HG03060 (cell line): ENCODE measurements at regions not wholly inside any gene's neighbourhood (a gene's known extent, or its start where the extent isn't known, plus 50 kb on each side); places are given as distances from the start of the nearest gene placed in this dataset.
"Not testable (repeated sequence)": the region's sequence is repeated elsewhere in the genome, so short reads cannot be mapped to it uniquely, and the experiment has no call there.

ENCODE experiments used
- ATAC-seq: cut with Tn5 transposase; IDR thresholded peaks from one replicate; pipeline ENCODE4 v1.9.1; 2021; ENCODE audit warnings: low read depth, moderate number of reproducible peaks; ENCODE audit not compliant: unreplicated experiment

- no peak for ATAC-seq
These were observed 81.8 kb upstream of the MAP3K1 start for GRCh38 chr5:56733580-56733979.

GRCh38 chr5:56732121-56732520 is 83.2 kb upstream of the MAP3K1 start:
- no peak for ATAC-seq

GRCh38 chr5:56731473-56731872 is 83.9 kb upstream of the MAP3K1 start:
- not testable (repeated sequence) for ATAC-seq

- no peak for ATAC-seq
These were observed 85.9 kb upstream of the MAP3K1 start for GRCh38 chr5:56729488-56729887.

GRCh38 chr5:56725711-56726411 is 89.5 kb upstream of the MAP3K1 start:
- ATAC-seq, result no peak

- ATAC-seq, result not testable (repeated sequence)
These were observed 90.5 kb upstream of the MAP3K1 start for GRCh38 chr5:56724857-56725256.

- no peak for ATAC-seq
These were observed 93.0 kb upstream of the MAP3K1 start for GRCh38 chr5:56722317-56722716.

- ATAC-seq, result no peak
These were observed 97.9 kb upstream of the MAP3K1 start for GRCh38 chr5:56717253-56717987.

GRCh38 chr5:56715986-56716385 is 99.4 kb upstream of the MAP3K1 start:
- no peak for ATAC-seq

GRCh38 chr5:56712895-56713591 is 102.3 kb upstream of the MAP3K1 start:
- ATAC-seq, result no peak

- no peak for ATAC-seq
These were observed 104.3 kb upstream of the MAP3K1 start for GRCh38 chr5:56710826-56711590.

- ATAC-seq, result no peak
These were observed 108.8 kb upstream of the MAP3K1 start for GRCh38 chr5:56706504-56706903.

- no peak for ATAC-seq
These were observed 110.1 kb upstream of the MAP3K1 start for GRCh38 chr5:56705217-56705616.

GRCh38 chr5:56703952-56704351 is 111.4 kb upstream of the MAP3K1 start:
- no peak for ATAC-seq

GRCh38 chr5:56700711-56701110 is 114.6 kb upstream of the MAP3K1 start:
- ATAC-seq, result no peak

- ATAC-seq, result no peak
These were observed 115.8 kb upstream of the MAP3K1 start for GRCh38 chr5:56699538-56699937.

GRCh38 chr5:56698463-56699381 is 116.6 kb upstream of the MAP3K1 start:
- no peak for ATAC-seq

GRCh38 chr5:56696900-56697299 is 118.4 kb upstream of the MAP3K1 start:
- ATAC-seq, result no peak

GRCh38 chr5:56693220-56693579 is 122.1 kb upstream of the MAP3K1 start:
- ATAC-seq, result no peak
